IMR-90 (cell line): ENCODE measurements at regions not wholly inside any gene's neighbourhood (a gene's known extent, or its start where the extent isn't known, plus 50 kb on each side); places are given as distances from the start of the nearest gene placed in this dataset.

Source experiments
- ATAC-seq: fragments of 200-7000 bp; cut with Tn5 transposase; 2 replicates; pipeline ENCODE4 v1.9.1; 2020; ENCODE audit warnings: low read depth, mild to moderate bottlenecking, moderate library complexity
- BruUV-seq: library from RNA; stranded (reverse); fragments of 400-500 nt; replicated peaks from 2 replicates; lab custom pipeline; 2021; lab: Mats Ljungman, UMichigan
- CTCF ChIA-PET: fragments of 300-600 bp; formaldehyde crosslinking; extraction: SDS; loops from one replicate; lab custom pipeline; 2021; ENCODE audit warnings: antibody characterized with exemption; lab: Yijun Ruan, JAX
- POLR2A ChIA-PET: fragments of 300-600 bp; sonication (Branson Sonifier 250); formaldehyde crosslinking; loops from one replicate; lab custom pipeline; 2022; ENCODE audit warnings: antibody characterized with exemption; ENCODE audit not compliant: unreplicated experiment; lab: Charles Lee
- DNase-seq: peaks from one replicate; pipeline ENCODE4 v3.0.0; 2013
- H2AFZ ChIP-seq: replicated peaks from 2 replicates; pipeline ENCODE3; 2013; ENCODE audit warnings: low read length, mild to moderate bottlenecking; ENCODE audit not compliant: poor library complexity
- H2AK5ac ChIP-seq: 2 replicates; pipeline ENCODE4 v1.6.1; 2013; ENCODE audit warnings: low read depth, low read length, inconsistent platforms
- H2AK9ac ChIP-seq: replicated peaks from 2 replicates; pipeline ENCODE3; 2013; ENCODE audit warnings: mild to moderate bottlenecking, low read depth, low read length, moderate library complexity; ENCODE audit not compliant: poor library complexity
- H2BK120ac ChIP-seq: 2 replicates; pipeline ENCODE4 v1.6.1; 2013; ENCODE audit warnings: low read depth, low read length, inconsistent platforms
- H2BK15ac ChIP-seq: 3 replicates; pipeline ENCODE4 v1.6.1; 2013; ENCODE audit warnings: low read depth, low read length, inconsistent platforms
- H2BK20ac ChIP-seq: 2 replicates; pipeline ENCODE4 v1.6.1; 2013; ENCODE audit warnings: low read depth, mild to moderate bottlenecking, inconsistent platforms, low read length, moderate library complexity
- H2BK5ac ChIP-seq: 2 replicates; pipeline ENCODE4 v1.6.1; 2013; ENCODE audit warnings: mild to moderate bottlenecking, low read depth, low read length, inconsistent platforms; ENCODE audit not compliant: poor library complexity, severe bottlenecking
- H3K14ac ChIP-seq: replicated peaks from 2 replicates; pipeline ENCODE4 v1.6.1; 2013; ENCODE audit warnings: low read depth, low read length, inconsistent platforms
- H3K18ac ChIP-seq: 2 replicates; pipeline ENCODE4 v1.6.1; 2013; ENCODE audit warnings: low read depth, low read length, control low read depth
- H3K23ac ChIP-seq: 2 replicates; pipeline ENCODE4 v1.6.1; 2013; ENCODE audit warnings: low read depth, low read length, inconsistent platforms
- H3K27ac ChIP-seq: 2 replicates; pipeline ENCODE4 v1.5.1; 2013; ENCODE audit warnings: mild to moderate bottlenecking, control low read depth, low read length; ENCODE audit not compliant: insufficient read depth
- H3K27me3 ChIP-seq: 2 replicates; pipeline ENCODE4 v1.6.1; 2013; ENCODE audit warnings: low read length; ENCODE audit not compliant: control insufficient read depth, insufficient read depth
- H3K36me3 ChIP-seq: 2 replicates; pipeline ENCODE4 v1.6.1; 2013; ENCODE audit warnings: low read length, mixed read lengths; ENCODE audit not compliant: control insufficient read depth, insufficient read depth
- H3K4ac ChIP-seq: 2 replicates; pipeline ENCODE4 v1.6.1; 2013; ENCODE audit warnings: low read depth, low read length, inconsistent platforms
- H3K4me1 ChIP-seq: 2 replicates; pipeline ENCODE4 v1.6.1; 2013; ENCODE audit warnings: low read length, mixed read lengths; ENCODE audit not compliant: control insufficient read depth, insufficient read depth
- H3K4me2 ChIP-seq: 2 replicates; pipeline ENCODE4 v1.6.1; 2013; ENCODE audit warnings: low read depth, mild to moderate bottlenecking, control low read depth, low read length, moderate library complexity
- H3K4me3 ChIP-seq: 2 replicates; pipeline ENCODE4 v1.5.1; 2013; ENCODE audit warnings: low read depth, mild to moderate bottlenecking, control low read depth, low read length, moderate library complexity; ENCODE audit not compliant: insufficient read depth
- H3K56ac ChIP-seq: 2 replicates; pipeline ENCODE4 v1.6.1; 2013; ENCODE audit warnings: low read length, inconsistent platforms; ENCODE audit not compliant: insufficient read depth; ENCODE audit errors: extremely low read depth
- H3K79me1 ChIP-seq, 2 experiments: 2 replicates each; pipeline ENCODE4 v1.6.1; 2013; ENCODE audit warnings: low read length in 2 of 2, inconsistent platforms in 1 of 2, low read depth in 1 of 2
- H3K9ac ChIP-seq: 2 replicates; pipeline ENCODE4 v1.6.1; 2013; ENCODE audit warnings: low read depth, low read length, control low read depth
- H3K9me1 ChIP-seq: 2 replicates; pipeline ENCODE4 v1.6.1; 2013; ENCODE audit warnings: low read length, inconsistent platforms; ENCODE audit not compliant: insufficient read depth
- H3K9me3 ChIP-seq: 2 replicates; pipeline ENCODE4 v1.6.1; 2013; ENCODE audit warnings: low read length; ENCODE audit not compliant: control insufficient read depth, insufficient read depth
- H4K20me1 ChIP-seq: 2 replicates; pipeline ENCODE4 v1.6.1; 2013; ENCODE audit warnings: low read length, inconsistent platforms; ENCODE audit not compliant: insufficient read depth
- H4K5ac ChIP-seq: 2 replicates; pipeline ENCODE4 v1.6.1; 2013; ENCODE audit warnings: mild to moderate bottlenecking, low read depth, low read length, control low read depth
- H4K8ac ChIP-seq, 2 experiments: 2 replicates each; pipeline ENCODE4 v1.6.1; 2013; ENCODE audit warnings: low read depth in 2 of 2, low read length in 2 of 2, control low read depth in 1 of 2, inconsistent platforms in 1 of 2
- H4K91ac ChIP-seq: 2 replicates; pipeline ENCODE4 v1.6.1; 2013; ENCODE audit warnings: low read depth, low read length, inconsistent platforms; ENCODE audit not compliant: insufficient read depth
- BHLHE40 ChIP-seq: fragments of 150-350 bp; IDR thresholded peaks from 2 replicates; pipeline ENCODE4 v1.6.1; 2016; ENCODE audit warnings: mild to moderate bottlenecking, low read depth, low read length
- CEBPB ChIP-seq: IDR thresholded peaks from 2 replicates; pipeline ENCODE4 v1.6.1; 2012; ENCODE audit warnings: low read depth, low read length, improper control_type of control experiment
- CHD1 ChIP-seq: IDR thresholded peaks from 2 replicates; pipeline ENCODE4 v1.6.1; 2012; ENCODE audit warnings: low read depth, low read length, improper control_type of control experiment
- FOS ChIP-seq: fragments of 150-350 bp; IDR thresholded peaks from 2 replicates; pipeline ENCODE4 v1.6.1; 2016; ENCODE audit warnings: low read depth, low read length
- MAFK ChIP-seq: IDR thresholded peaks from 2 replicates; pipeline ENCODE4 v1.6.1; 2012; ENCODE audit warnings: low read depth, low read length, improper control_type of control experiment
- MAZ ChIP-seq: IDR thresholded peaks from 2 replicates; pipeline ENCODE4 v1.6.1; 2012; ENCODE audit warnings: low read depth, mild to moderate bottlenecking, low read length, improper control_type of control experiment, moderate library complexity, borderline replicate concordance
- MXI1 ChIP-seq: IDR thresholded peaks from 2 replicates; pipeline ENCODE4 v1.6.1; 2012; ENCODE audit warnings: low read depth, mild to moderate bottlenecking, low read length, moderate library complexity, borderline replicate concordance
- NFE2L2 ChIP-seq: fragments of 150-350 bp; IDR thresholded peaks from 2 replicates; pipeline ENCODE4 v1.6.1; 2016; ENCODE audit warnings: low read depth, mild to moderate bottlenecking, low read length
- POLR2A ChIP-seq: IDR thresholded peaks from 2 replicates; pipeline ENCODE4 v1.6.1; 2012; ENCODE audit warnings: mild to moderate bottlenecking, low read depth, low read length
- RAD21 ChIP-seq: IDR thresholded peaks from 2 replicates; pipeline ENCODE4 v1.6.1; 2012; ENCODE audit warnings: low read length, improper control_type of control experiment
- RCOR1 ChIP-seq: IDR thresholded peaks from 2 replicates; pipeline ENCODE4 v1.6.1; 2012; ENCODE audit warnings: mild to moderate bottlenecking, low read length, improper control_type of control experiment; ENCODE audit not compliant: insufficient replicate concordance
- RFX5 ChIP-seq: IDR thresholded peaks from 2 replicates; pipeline ENCODE4 v1.8.0; 2012; ENCODE audit warnings: low read depth, mild to moderate bottlenecking, low read length, moderate library complexity
- SMC3 ChIP-seq: fragments of 150-350 bp; IDR thresholded peaks from 2 replicates; pipeline ENCODE4 v1.6.1; 2016; ENCODE audit warnings: low read depth, mild to moderate bottlenecking, antibody characterized with exemption, low read length, moderate library complexity
- dilution Hi-C: fragments of 300-500 bp; cut with HindIII; formaldehyde crosslinking; loops from one replicate; pipeline ENCODE4 v1.14.3; 2018; ENCODE audit warnings: low sequenced_read_pairs; ENCODE audit not compliant: unreplicated experiment
- in situ Hi-C: fragments of 300-500 bp; cut with MboI; formaldehyde crosslinking; loops from 3 replicates; pipeline ENCODE4 v1.14.3; 2019; ENCODE audit warnings: low sequenced_read_pairs, inconsistent platforms, mixed read lengths
- intact Hi-C: fragments of 100-400 bp; cut with micrococcal nuclease; formaldehyde crosslinking; loops from 2 replicates; pipeline ENCODE4 v1.10.0; 2022
- TF ChIP-seq, protein P1 (sequence below): conservative IDR thresholded peaks from 2 replicates; pipeline ENCODE4 v1.5.1; 2012; ENCODE audit warnings: mild to moderate bottlenecking, low read depth, low read length, improper control_type of control experiment
- TF ChIP-seq, protein P2 (sequence below): fragments of 150-350 bp; IDR thresholded peaks from 2 replicates; pipeline ENCODE4 v1.6.1; 2016; ENCODE audit warnings: low read depth, mild to moderate bottlenecking, low read length, moderate library complexity, borderline replicate concordance
- TF ChIP-seq, protein P3 (sequence below): fragments of 150-350 bp; IDR thresholded peaks from 2 replicates; pipeline ENCODE4 v1.6.1; 2017; ENCODE audit warnings: mild to moderate bottlenecking, antibody characterized with exemption, low read length, low read depth

DNA sequence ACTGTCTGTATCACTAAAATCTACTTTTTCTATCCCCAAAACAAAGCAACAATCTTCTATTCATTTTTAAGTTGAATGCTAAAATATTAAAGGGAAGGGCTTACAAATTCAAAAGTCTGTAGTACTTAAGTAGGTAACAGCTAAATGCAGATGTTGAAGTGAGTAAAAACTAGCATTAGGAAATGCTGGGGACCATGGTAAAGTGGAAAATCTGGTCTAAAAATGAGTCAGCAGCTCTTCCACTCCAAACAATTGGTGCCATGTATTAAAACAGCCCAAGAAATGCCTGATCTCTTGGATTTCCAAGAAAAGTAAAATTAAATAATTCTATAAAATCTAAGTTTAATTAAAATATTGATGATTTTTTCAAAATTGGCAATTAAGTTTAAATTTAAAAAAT, 73.3 kb upstream of the PPP3CA start:
- H3K4me3 ChIP-seq, result no peak overlapping the region
- H2BK120ac ChIP-seq, result no peak overlapping the region
- DNase-seq (peak; percentile 6), ATAC-seq (no peak)
- no peak overlapping the region for H3K14ac ChIP-seq
- H2BK5ac ChIP-seq, result no peak overlapping the region
- no peak overlapping the region for H2AK5ac ChIP-seq
- H3K18ac ChIP-seq, result no peak overlapping the region
- H2AFZ ChIP-seq, result no peak overlapping the region
- no TSS peak for BruUV-seq
- in situ Hi-C loops, result no loop called here
- H3K79me1 ChIP-seq, result no peaks in the 10 kb centered on the region
- intact Hi-C loops, result no loop called here
- H3K4me2 ChIP-seq, result no peak overlapping the region
- H3K56ac ChIP-seq, result no peak overlapping the region
- CTCF ChIA-PET, result interaction anchor here (1.1 kb wide), 1 partner anchor 13 kb away, joined by 5 read pairs; no protein-coding TSS in a partner anchor
- H4K91ac ChIP-seq, result no peak overlapping the region
- H3K9me3 ChIP-seq, result no peaks in the 10 kb centered on the region
- no peak overlapping the region for H3K27ac ChIP-seq
- H3K9me1 ChIP-seq, result no peaks in the 10 kb centered on the region
- no peak overlapping the region for H3K9ac ChIP-seq
- no peak overlapping the region for H2BK15ac ChIP-seq
- H4K5ac ChIP-seq, result no peak overlapping the region
- POLR2A ChIA-PET, result no interaction called here
- H3K36me3 ChIP-seq, result no peaks in the 10 kb centered on the region
- H2AK9ac ChIP-seq, result no peak overlapping the region
- no peak overlapping the region for H3K4ac ChIP-seq
- no peak overlapping the region for H3K23ac ChIP-seq
- TF ChIP-seq MXI1 (no peak), BHLHE40 (no peak), MAFK (no peak), SMC3 (no peak), RAD21 (no peak), CHD1 (no peak), POLR2A (no peak), RCOR1 (no peak), RFX5 (no peak), CEBPB (no peak), NFE2L2 (no peak), FOS (no peak), MAZ (no peak)
- TF ChIP-seq, protein P1, sequence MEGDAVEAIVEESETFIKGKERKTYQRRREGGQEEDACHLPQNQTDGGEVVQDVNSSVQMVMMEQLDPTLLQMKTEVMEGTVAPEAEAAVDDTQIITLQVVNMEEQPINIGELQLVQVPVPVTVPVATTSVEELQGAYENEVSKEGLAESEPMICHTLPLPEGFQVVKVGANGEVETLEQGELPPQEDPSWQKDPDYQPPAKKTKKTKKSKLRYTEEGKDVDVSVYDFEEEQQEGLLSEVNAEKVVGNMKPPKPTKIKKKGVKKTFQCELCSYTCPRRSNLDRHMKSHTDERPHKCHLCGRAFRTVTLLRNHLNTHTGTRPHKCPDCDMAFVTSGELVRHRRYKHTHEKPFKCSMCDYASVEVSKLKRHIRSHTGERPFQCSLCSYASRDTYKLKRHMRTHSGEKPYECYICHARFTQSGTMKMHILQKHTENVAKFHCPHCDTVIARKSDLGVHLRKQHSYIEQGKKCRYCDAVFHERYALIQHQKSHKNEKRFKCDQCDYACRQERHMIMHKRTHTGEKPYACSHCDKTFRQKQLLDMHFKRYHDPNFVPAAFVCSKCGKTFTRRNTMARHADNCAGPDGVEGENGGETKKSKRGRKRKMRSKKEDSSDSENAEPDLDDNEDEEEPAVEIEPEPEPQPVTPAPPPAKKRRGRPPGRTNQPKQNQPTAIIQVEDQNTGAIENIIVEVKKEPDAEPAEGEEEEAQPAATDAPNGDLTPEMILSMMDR, result no peak
- TF ChIP-seq, protein P2, sequence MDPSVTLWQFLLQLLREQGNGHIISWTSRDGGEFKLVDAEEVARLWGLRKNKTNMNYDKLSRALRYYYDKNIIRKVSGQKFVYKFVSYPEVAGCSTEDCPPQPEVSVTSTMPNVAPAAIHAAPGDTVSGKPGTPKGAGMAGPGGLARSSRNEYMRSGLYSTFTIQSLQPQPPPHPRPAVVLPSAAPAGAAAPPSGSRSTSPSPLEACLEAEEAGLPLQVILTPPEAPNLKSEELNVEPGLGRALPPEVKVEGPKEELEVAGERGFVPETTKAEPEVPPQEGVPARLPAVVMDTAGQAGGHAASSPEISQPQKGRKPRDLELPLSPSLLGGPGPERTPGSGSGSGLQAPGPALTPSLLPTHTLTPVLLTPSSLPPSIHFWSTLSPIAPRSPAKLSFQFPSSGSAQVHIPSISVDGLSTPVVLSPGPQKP, result no peak
- TF ChIP-seq, protein P3, sequence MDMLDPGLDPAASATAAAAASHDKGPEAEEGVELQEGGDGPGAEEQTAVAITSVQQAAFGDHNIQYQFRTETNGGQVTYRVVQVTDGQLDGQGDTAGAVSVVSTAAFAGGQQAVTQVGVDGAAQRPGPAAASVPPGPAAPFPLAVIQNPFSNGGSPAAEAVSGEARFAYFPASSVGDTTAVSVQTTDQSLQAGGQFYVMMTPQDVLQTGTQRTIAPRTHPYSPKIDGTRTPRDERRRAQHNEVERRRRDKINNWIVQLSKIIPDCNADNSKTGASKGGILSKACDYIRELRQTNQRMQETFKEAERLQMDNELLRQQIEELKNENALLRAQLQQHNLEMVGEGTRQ, result no peak
- H4K8ac ChIP-seq, result no peak overlapping the region
- H4K20me1 ChIP-seq, result no peaks in the 10 kb centered on the region
- no peak overlapping the region for H2BK20ac ChIP-seq
- dilution Hi-C loops, result no loop called here
- H3K27me3 ChIP-seq, result no peaks in the 10 kb centered on the region
- no peaks in the 10 kb centered on the region for H3K4me1 ChIP-seq
